Dendritic cell treated with granulocyte-macrophage colony-stimulating factor and Interleukin-4, amounts not matched to agents 40 ng/mL and 50 ng/mL, for 4 days (primary cell): ENCODE measurements at regions not wholly inside any gene's neighbourhood (a gene's known extent, or its start where the extent isn't known, plus 50 kb on each side); places are given as distances from the start of the nearest gene placed in this dataset.
"Not testable (repeated sequence)": the region's sequence is repeated elsewhere in the genome, so short reads cannot be mapped to it uniquely, and the experiment has no call there.

ENCODE experiments used
- H3K27ac Mint-ChIP-seq: one replicate; pipeline ENCODE4 v1.8.0; 2022; ENCODE audit warnings: mild to moderate bottlenecking, mixed read lengths
- H3K27me3 Mint-ChIP-seq: one replicate; pipeline ENCODE4 v1.8.0; 2022; ENCODE audit warnings: mild to moderate bottlenecking, mixed read lengths
- H3K36me3 Mint-ChIP-seq: one replicate; pipeline ENCODE4 v1.8.0; 2022; ENCODE audit warnings: low read depth, mixed read lengths
- H3K4me1 Mint-ChIP-seq: one replicate; pipeline ENCODE4 v1.8.0; 2022; ENCODE audit warnings: low read depth, mixed read lengths
- H3K4me3 Mint-ChIP-seq: one replicate; pipeline ENCODE4 v1.8.0; 2022; ENCODE audit warnings: mild to moderate bottlenecking, moderate library complexity, mixed read lengths
- H3K9me3 Mint-ChIP-seq: one replicate; pipeline ENCODE4 v1.8.0; 2022; ENCODE audit warnings: mixed read lengths
- intact Hi-C: fragments of 100-400 bp; cut with micrococcal nuclease; formaldehyde crosslinking; loops from one replicate; pipeline ENCODE4 v1.15.0; 2022

DNA sequence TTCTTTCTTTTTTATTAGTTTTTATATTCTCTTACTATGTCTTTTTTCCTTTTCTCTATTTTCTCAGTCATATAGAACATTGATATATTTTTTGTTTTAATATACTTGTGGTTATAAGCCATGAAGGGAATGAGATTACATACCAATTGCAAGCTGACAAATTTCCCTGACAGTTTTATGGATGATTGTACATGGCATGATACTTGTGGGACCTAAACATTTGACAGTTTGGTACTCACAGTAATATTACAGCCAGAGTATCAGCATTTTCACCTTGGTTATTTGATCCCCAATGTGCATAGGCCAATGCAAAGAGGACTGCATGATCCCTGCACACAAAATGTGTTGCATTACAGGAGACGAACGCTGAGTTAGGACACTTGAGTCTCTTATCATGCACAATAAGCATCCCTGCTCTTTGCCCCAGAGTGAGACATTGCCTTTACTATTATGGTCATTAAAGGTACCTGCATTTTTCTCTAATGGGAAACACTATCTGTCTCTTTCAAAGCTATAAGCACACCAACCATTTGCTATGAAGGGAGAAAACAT, 713.4 kb upstream of the PCDH20 start:
- Mint-ChIP-seq H3K27me3 (no peaks in the 10 kb centered on the region), H3K9me3 (peaks cover 9% of the 10 kb centered on the region), H3K4me3 (no peak overlapping the region), H3K36me3 (no peaks in the 10 kb centered on the region), H3K27ac (no peak overlapping the region), H3K4me1 (no peaks in the 10 kb centered on the region)
- intact Hi-C loops = no loop called here

DNA sequence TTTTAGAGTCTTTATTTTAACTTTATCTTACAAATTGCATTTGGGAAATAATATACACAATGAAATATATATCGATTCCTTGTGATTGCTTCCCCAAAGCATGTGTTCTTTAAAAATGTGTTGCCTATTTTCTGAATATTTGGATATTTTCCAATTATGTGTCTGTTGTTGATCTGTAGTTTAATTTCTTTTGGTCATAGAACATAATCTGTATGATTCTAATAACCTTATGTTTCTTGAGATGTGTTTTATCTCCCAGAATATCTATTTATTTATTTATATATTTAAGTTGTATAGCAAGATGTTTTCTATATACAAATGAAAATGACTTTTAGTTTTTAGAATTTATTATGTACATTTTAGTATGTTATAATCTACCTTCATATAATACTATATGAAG, 710.8 kb upstream of the PCDH20 start:
- intact Hi-C loops = no loop called here
- Mint-ChIP-seq H3K4me1 (no peaks in the 10 kb centered on the region), H3K27ac (no peak overlapping the region), H3K36me3 (no peaks in the 10 kb centered on the region), H3K9me3 (peaks cover under 1% of the 10 kb centered on the region), H3K4me3 (no peak overlapping the region), H3K27me3 (no peaks in the 10 kb centered on the region)

- Mint-ChIP-seq H3K9me3 (no peaks in the 10 kb centered on the region), H3K4me1 (no peaks in the 10 kb centered on the region), H3K4me3 (no peak overlapping the region), H3K27ac (no peak overlapping the region), H3K36me3 (no peaks in the 10 kb centered on the region), H3K27me3 (no peaks in the 10 kb centered on the region)
- intact Hi-C loops = no loop called here
These were observed 709.8 kb upstream of the PCDH20 start for GRCh38 chr13:62125451-62125850.

- Mint-ChIP-seq H3K27me3 (no peaks in the 10 kb centered on the region), H3K27ac (no peak overlapping the region), H3K9me3 (no peaks in the 10 kb centered on the region), H3K4me1 (no peaks in the 10 kb centered on the region), H3K4me3 (no peak overlapping the region), H3K36me3 (no peaks in the 10 kb centered on the region)
- intact Hi-C loops = no loop called here
These were observed 707.8 kb upstream of the PCDH20 start for GRCh38 chr13:62123409-62123808.

DNA sequence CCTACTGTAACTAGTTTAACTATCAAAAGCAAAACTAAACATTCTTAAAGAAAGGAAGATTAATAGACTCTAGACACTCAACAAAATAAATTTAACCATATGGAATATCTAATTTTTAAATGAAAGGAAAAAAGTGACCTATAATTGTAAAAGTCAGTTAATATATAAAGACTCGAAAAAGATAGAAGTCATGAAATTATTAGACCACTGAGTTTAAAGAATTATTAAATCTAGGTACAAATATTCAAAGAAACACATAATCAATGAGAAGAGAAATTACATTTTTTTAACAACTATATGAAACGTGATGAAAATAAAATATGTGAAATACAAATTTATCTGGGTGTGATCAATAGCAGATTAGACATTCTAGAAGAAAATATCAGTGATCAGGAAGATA, 706.8 kb upstream of the PCDH20 start:
- Mint-ChIP-seq H3K36me3 (no peaks in the 10 kb centered on the region), H3K4me1 (no peaks in the 10 kb centered on the region), H3K27ac (no peak overlapping the region), H3K27me3 (no peaks in the 10 kb centered on the region), H3K9me3 (no peaks in the 10 kb centered on the region), H3K4me3 (no peak overlapping the region)
- intact Hi-C loops = no loop called here

GRCh38 chr13:62119739-62120700, 704.4 kb upstream of the PCDH20 start:
- Mint-ChIP-seq H3K27me3 (no peaks in the 10 kb centered on the region), H3K9me3 (no peaks in the 10 kb centered on the region), H3K27ac (no peak overlapping the region), H3K4me1 (no peaks in the 10 kb centered on the region), H3K4me3 (no peak overlapping the region), H3K36me3 (no peaks in the 10 kb centered on the region)
- intact Hi-C loops = no loop called here

- Mint-ChIP-seq H3K36me3 (no peaks in the 10 kb centered on the region), H3K9me3 (no peaks in the 10 kb centered on the region), H3K4me3 (no peak overlapping the region), H3K4me1 (no peaks in the 10 kb centered on the region), H3K27ac (no peak overlapping the region), H3K27me3 (no peaks in the 10 kb centered on the region)
- intact Hi-C loops = no loop called here
These were observed 700.2 kb upstream of the PCDH20 start for GRCh38 chr13:62115831-62116230.

DNA sequence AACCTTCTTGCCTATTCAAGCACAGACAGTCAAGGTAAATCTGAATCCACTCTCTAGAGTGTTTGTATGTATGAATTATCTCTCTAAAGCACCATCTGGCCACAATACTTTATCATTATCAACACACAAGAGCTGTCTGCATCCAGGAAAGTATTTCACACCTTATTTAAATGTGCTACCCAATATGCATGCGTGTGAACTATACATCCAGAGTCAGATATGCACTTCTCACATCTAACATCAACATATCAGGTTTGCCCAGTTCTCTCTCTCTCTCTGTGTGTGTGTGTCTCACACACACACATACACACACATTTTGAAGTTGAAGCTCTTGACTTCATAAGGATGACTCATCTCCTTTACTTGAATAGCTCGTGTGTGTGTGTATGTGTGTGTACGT, 697.5 kb upstream of the PCDH20 start:
- Mint-ChIP-seq H3K27me3 (no peaks in the 10 kb centered on the region), H3K9me3 (no peaks in the 10 kb centered on the region), H3K27ac (no peak overlapping the region), H3K4me3 (no peak overlapping the region), H3K36me3 (no peaks in the 10 kb centered on the region), H3K4me1 (no peaks in the 10 kb centered on the region)
- intact Hi-C loops = no loop called here

GRCh38 chr13:62110079-62110478, 694.4 kb upstream of the PCDH20 start:
- Mint-ChIP-seq H3K27me3 (no peaks in the 10 kb centered on the region), H3K4me3 (no peak overlapping the region), H3K27ac (no peak overlapping the region), H3K4me1 (no peaks in the 10 kb centered on the region), H3K36me3 (no peaks in the 10 kb centered on the region), H3K9me3 (no peaks in the 10 kb centered on the region)
- intact Hi-C loops = no loop called here

DNA sequence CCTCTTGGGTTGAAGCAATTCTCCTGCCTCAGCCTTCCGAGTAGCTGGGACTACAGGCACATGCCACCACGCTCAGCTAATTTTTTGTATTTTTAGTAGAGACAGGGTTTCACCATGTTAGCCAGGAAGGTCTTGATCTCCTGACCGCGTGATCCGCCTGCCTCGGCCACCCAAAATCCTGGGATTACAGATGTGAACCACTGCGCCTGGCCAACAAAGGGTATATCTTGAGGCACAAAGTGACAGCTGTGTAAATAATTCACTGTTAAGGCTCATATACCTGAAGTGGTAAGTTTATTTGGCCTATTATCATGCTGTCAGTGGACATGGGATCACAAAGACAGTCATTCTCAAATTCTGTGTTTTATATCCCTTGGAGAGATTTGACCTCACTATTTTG, 688.5 kb upstream of the PCDH20 start:
- H3K36me3 Mint-ChIP-seq, H3K4me3 Mint-ChIP-seq, H3K27ac Mint-ChIP-seq, intact Hi-C loops, H3K9me3 Mint-ChIP-seq, H3K27me3 Mint-ChIP-seq, H3K4me1 Mint-ChIP-seq: not testable (repeated sequence)

DNA sequence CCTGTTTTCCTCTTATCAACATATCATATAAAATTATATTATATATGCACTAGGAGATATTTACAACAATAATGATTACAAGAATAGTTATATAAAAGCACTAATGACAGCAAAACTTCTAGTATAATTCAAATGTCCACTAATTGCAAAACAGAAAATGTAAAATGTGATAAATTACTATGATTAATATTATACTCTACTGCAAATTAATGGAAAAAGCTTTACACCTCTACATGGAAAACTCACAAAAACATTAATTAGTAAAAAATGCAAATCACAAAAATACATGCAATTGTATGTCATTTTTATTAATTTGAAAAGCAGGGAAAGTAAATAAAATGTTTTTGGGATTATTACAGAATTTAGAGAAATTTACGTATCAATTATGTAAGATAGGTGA, 681.0 kb upstream of the PCDH20 start:
- Mint-ChIP-seq H3K36me3 (no peaks in the 10 kb centered on the region), H3K4me1 (no peaks in the 10 kb centered on the region), H3K4me3 (no peak overlapping the region), H3K9me3 (peaks cover 6% of the 10 kb centered on the region), H3K27me3 (no peaks in the 10 kb centered on the region), H3K27ac (no peak overlapping the region)
- intact Hi-C loops = no loop called here

DNA sequence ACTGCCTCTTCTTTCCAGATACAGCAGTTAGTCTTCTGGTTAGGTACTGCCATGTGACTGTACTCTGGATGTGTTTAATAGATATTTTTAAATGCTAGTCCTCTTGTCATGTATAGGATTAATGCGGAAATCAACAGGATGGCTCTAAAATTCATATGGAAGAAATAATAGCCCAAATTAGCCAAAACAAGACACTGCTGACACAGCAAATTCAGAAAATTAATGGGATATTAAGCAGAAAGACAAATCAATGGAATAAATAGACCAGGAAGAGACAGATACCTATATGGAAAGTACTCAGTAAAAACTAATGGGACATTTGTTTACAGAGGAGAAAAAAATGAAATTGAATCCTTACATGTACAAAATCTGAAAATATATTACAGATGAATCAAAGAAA, 679.3 kb upstream of the PCDH20 start:
- H3K27ac Mint-ChIP-seq = no peak overlapping the region
- no peaks in the 10 kb centered on the region for H3K27me3 Mint-ChIP-seq
- intact Hi-C loops = no loop called here
- peaks cover 6% of the 10 kb centered on the region for H3K9me3 Mint-ChIP-seq
- H3K4me1 Mint-ChIP-seq = no peaks in the 10 kb centered on the region
- H3K36me3 Mint-ChIP-seq = no peaks in the 10 kb centered on the region
- no peak overlapping the region for H3K4me3 Mint-ChIP-seq

DNA sequence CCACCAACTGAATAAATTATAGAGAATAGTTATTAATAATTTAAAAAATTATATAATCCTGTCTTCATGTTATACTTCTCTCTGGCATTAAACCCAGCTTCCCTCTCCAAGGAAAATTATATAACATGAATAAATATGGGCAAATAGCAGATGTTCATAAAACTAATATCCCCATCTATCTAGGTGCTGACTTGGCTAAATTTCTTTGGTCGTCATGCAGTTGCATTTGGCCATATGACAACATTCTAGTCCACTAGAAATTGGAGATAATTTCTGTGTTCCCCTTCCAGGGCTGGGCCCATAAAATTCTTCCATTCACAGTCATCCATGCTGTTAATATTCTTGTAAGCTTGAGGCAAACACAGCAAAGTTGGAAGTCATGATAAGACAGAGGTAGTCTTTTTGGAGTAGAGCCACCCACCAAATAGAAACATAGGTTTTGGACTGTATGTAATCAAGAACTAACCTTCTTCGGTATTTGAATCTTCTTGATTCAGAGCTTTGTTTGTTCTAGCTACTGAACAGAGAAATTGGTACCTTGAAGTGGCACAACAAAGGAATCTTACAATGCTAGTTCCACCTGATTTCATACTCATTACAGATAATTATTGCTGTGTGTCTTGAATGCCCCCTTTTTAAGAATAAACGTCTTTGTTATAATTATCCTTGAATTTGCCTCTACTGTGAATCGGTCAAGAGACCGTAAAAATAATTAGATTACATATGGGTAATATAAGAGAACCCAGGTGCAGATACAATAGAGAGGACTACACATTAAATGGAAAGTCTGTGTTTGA, 678.5 kb upstream of the PCDH20 start:
- intact Hi-C loops = no loop called here
- no peak overlapping the region for H3K27ac Mint-ChIP-seq
- peaks cover 6% of the 10 kb centered on the region for H3K9me3 Mint-ChIP-seq
- no peaks in the 10 kb centered on the region for H3K4me1 Mint-ChIP-seq
- H3K4me3 Mint-ChIP-seq = no peak overlapping the region
- no peaks in the 10 kb centered on the region for H3K36me3 Mint-ChIP-seq
- no peaks in the 10 kb centered on the region for H3K27me3 Mint-ChIP-seq

GRCh38 chr13:62092949-62093348, 677.3 kb upstream of the PCDH20 start:
- no peaks in the 10 kb centered on the region for H3K36me3 Mint-ChIP-seq
- no peak overlapping the region for H3K4me3 Mint-ChIP-seq
- H3K27me3 Mint-ChIP-seq = no peaks in the 10 kb centered on the region
- H3K4me1 Mint-ChIP-seq = no peaks in the 10 kb centered on the region
- H3K27ac Mint-ChIP-seq = no peak overlapping the region
- peaks cover 6% of the 10 kb centered on the region for H3K9me3 Mint-ChIP-seq
- intact Hi-C loops = no loop called here
